ENCODE measurements at regions not wholly inside any gene's neighbourhood (a gene's known extent, or its start where the extent isn't known, plus 50 kb on each side); places are given as distances from the start of the nearest gene placed in this dataset.
"Not testable (repeated sequence)": the region's sequence is repeated elsewhere in the genome, so short reads cannot be mapped to it uniquely, and the experiment has no call there.

- DNase-seq: no peak
Measured at GRCh38 chr14:66224492-66225178, 261.5 kb upstream of the CCDC196 start.

- DNase-seq: no peak
Measured at GRCh38 chr14:66225337-66225736, 260.8 kb upstream of the CCDC196 start.

GRCh38 chr14:66228267-66228970 is 257.8 kb upstream of the CCDC196 start:
- peak; percentile 2 to 26 (median 4) for DNase-seq

- DNase-seq: no peak
Measured at GRCh38 chr14:66231820-66232219, 254.4 kb upstream of the CCDC196 start.

- DNase-seq: no peak
Measured at GRCh38 chr14:66233591-66233990, 252.6 kb upstream of the CCDC196 start.

GRCh38 chr14:66234411-66234810 is 251.8 kb upstream of the CCDC196 start:
- no peak for DNase-seq

- DNase-seq: no peak
Measured at GRCh38 chr14:66237741-66238140, 248.4 kb upstream of the CCDC196 start.

- no peak for DNase-seq
Measured at GRCh38 chr14:66238969-66239368, 247.2 kb upstream of the CCDC196 start.

GRCh38 chr14:66239589-66239988 is 246.6 kb upstream of the CCDC196 start:
- DNase-seq: no peak

- DNase-seq: no peak
Measured at GRCh38 chr14:66240105-66240504, 246.1 kb upstream of the CCDC196 start.

- no peak for DNase-seq
Measured at GRCh38 chr14:66242001-66242400, 244.2 kb upstream of the CCDC196 start.

GRCh38 chr14:66244834-66245233 is 241.3 kb upstream of the CCDC196 start:
- no peak for DNase-seq

GRCh38 chr14:66247662-66248193 is 238.4 kb upstream of the CCDC196 start:
- DNase-seq: no peak

- no peak for DNase-seq
Measured at GRCh38 chr14:66248256-66248655, 237.9 kb upstream of the CCDC196 start.

- no peak for DNase-seq
Measured at GRCh38 chr14:66249544-66249943, 236.6 kb upstream of the CCDC196 start.

- DNase-seq: no peak
Measured at GRCh38 chr14:66254038-66254437, 232.1 kb upstream of the CCDC196 start.

GRCh38 chr14:66268802-66269334 is 217.3 kb upstream of the CCDC196 start:
- no peak for DNase-seq

- no peak for DNase-seq
Measured at GRCh38 chr14:66272221-66272620, 213.9 kb upstream of the CCDC196 start.

GRCh38 chr14:66273261-66273832 is 212.8 kb upstream of the CCDC196 start:
- no peak for DNase-seq

- DNase-seq: not testable (repeated sequence)
Measured at GRCh38 chr14:66278418-66278817, 207.8 kb upstream of the CCDC196 start.

- no peak for DNase-seq
Measured at GRCh38 chr14:66281036-66281776, 205.0 kb upstream of the CCDC196 start.

GRCh38 chr14:66284346-66284745 is 201.8 kb upstream of the CCDC196 start:
- no peak for DNase-seq

GRCh38 chr14:66288511-66288910 is 197.7 kb upstream of the CCDC196 start:
- DNase-seq: no peak

All from suppressor macrophage treated with lipopolysaccharide for 1 hour (primary cell).